Cardiac muscle cell (in vitro differentiated cells and primary cell): ENCODE measurements at regions not wholly inside any gene's neighbourhood (a gene's known extent, or its start where the extent isn't known, plus 50 kb on each side); places are given as distances from the start of the nearest gene placed in this dataset.

Experiments used
- DNase-seq, 2 donors: peaks; one replicate each; pipeline versions ENCODE4 v3.0.0 to v3.0.0-alpha.2; 2010 to 2017; ENCODE audit warnings: low read depth in 1 of 2, low spot score in 1 of 2
- H3K27ac ChIP-seq: fragments of 200-600 bp; sonication (generic); 2 replicates; pipeline ENCODE4 v1.5.1; 2016
- H3K27me3 ChIP-seq: fragments of 200-600 bp; sonication (generic); 2 replicates; pipeline ENCODE4 v1.6.0; 2016; ENCODE audit warnings: control low read depth
- H3K36me3 ChIP-seq: fragments of 200-600 bp; sonication (generic); 2 replicates; pipeline ENCODE4 v1.5.1; 2016; ENCODE audit warnings: control low read depth
- H3K4me1 ChIP-seq: fragments of 200-600 bp; sonication (generic); 2 replicates; pipeline ENCODE4 v1.8.1; 2017; ENCODE audit warnings: low read depth, mild to moderate bottlenecking, mixed run types
- H3K4me3 ChIP-seq: fragments of 200-600 bp; sonication (generic); 2 replicates; pipeline ENCODE4 v1.5.1; 2016; ENCODE audit warnings: mild to moderate bottlenecking
- H3K9me3 ChIP-seq: fragments of 200-600 bp; sonication (generic); 2 replicates; pipeline ENCODE4 v1.5.1; 2017; ENCODE audit warnings: low read depth, mild to moderate bottlenecking, control low read depth
- TF ChIP-seq, protein P1 (sequence below): IDR thresholded peaks from 2 replicates; pipeline ENCODE4 v1.5.1; 2012; ENCODE audit warnings: low read depth, mild to moderate bottlenecking, low read length

GRCh38 chr1:91600431-91601337 lies 100.0 kb downstream of the CDC7 start:
- Histone ChIP-seq H3K36me3 (no peaks in the 10 kb centered on the region), H3K9me3 (no peaks in the 10 kb centered on the region), H3K4me1 (peaks cover 19% of the 10 kb centered on the region), H3K4me3 (no peak overlapping the region), H3K27ac (peak overlapping the region; percentile 66), H3K27me3 (no peaks in the 10 kb centered on the region)
- no peak for DNase-seq
- TF ChIP-seq, protein P1, sequence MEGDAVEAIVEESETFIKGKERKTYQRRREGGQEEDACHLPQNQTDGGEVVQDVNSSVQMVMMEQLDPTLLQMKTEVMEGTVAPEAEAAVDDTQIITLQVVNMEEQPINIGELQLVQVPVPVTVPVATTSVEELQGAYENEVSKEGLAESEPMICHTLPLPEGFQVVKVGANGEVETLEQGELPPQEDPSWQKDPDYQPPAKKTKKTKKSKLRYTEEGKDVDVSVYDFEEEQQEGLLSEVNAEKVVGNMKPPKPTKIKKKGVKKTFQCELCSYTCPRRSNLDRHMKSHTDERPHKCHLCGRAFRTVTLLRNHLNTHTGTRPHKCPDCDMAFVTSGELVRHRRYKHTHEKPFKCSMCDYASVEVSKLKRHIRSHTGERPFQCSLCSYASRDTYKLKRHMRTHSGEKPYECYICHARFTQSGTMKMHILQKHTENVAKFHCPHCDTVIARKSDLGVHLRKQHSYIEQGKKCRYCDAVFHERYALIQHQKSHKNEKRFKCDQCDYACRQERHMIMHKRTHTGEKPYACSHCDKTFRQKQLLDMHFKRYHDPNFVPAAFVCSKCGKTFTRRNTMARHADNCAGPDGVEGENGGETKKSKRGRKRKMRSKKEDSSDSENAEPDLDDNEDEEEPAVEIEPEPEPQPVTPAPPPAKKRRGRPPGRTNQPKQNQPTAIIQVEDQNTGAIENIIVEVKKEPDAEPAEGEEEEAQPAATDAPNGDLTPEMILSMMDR = no peak

DNA sequence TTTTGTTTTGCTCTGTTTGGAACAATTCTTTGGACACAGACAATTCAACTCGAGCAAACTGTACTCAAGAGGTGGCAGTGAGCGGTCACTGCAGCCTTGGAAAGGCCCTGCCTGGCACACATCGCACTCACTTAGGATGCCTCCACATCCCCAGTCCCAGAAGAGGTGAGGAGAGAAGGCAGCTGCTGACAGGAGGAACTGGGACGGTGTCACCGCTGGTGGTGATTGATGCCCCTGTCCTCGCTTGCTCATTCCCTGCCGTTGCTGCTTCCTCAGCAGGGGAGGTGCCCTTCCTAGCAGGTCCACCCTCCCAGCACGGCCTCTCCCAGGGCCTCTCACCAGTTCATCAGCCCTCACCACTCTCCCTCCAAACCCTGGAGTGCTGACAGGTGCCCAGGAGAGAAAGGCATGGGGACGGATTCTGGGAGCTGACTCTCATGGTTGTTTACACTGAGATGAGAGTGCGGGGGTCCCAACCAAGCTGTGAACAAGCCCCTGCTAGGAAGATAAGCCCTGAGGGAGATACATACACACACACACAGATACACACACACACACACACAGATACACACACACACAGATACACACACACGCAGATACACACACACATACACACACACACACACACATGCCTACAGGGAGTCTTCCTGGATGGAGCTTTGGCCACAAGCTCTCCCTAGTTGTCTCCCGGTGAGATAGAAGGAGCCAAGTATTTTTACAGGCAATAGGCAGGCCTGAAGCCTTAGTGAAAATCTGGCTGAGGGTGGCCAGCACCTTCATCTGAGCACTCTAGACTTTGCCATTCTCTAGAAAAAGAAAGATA lies 101.1 kb downstream of the CDC7 start:
- peaks cover 19% of the 10 kb centered on the region for H3K4me1 ChIP-seq
- peak in 1 of 2 donors; percentile 90 for DNase-seq
- no peaks in the 10 kb centered on the region for H3K36me3 ChIP-seq
- H3K27ac ChIP-seq = peak overlapping the region; percentile 66
- no peaks in the 10 kb centered on the region for H3K9me3 ChIP-seq
- H3K27me3 ChIP-seq = no peaks in the 10 kb centered on the region
- TF ChIP-seq, protein P1 = no peak
- no peak overlapping the region for H3K4me3 ChIP-seq

DNA sequence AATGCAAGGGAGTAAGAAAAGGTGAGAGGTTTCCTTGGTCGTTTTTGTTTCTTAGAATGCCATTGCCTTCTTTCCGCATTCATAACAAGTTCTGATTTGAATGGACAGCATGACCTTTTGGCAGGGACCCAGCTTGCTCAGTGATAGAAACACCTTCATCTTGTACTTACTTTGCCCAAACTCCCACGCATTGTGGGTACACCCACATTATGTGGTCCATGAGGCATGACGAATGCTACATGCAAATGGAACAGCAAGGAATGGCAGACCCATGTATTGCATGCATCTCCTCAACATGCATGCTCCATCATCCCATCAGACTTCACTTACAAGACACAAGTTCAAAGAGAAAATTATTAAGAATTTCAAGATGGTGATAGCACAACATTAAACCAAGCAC lies 102.8 kb downstream of the CDC7 start:
- H3K4me3 ChIP-seq = no peak overlapping the region
- no peaks in the 10 kb centered on the region for H3K9me3 ChIP-seq
- H3K27ac ChIP-seq = no peak overlapping the region
- peaks cover 19% of the 10 kb centered on the region for H3K4me1 ChIP-seq
- no peak for DNase-seq
- H3K27me3 ChIP-seq = no peaks in the 10 kb centered on the region
- TF ChIP-seq, protein P1 = no peak
- H3K36me3 ChIP-seq = no peaks in the 10 kb centered on the region

DNA sequence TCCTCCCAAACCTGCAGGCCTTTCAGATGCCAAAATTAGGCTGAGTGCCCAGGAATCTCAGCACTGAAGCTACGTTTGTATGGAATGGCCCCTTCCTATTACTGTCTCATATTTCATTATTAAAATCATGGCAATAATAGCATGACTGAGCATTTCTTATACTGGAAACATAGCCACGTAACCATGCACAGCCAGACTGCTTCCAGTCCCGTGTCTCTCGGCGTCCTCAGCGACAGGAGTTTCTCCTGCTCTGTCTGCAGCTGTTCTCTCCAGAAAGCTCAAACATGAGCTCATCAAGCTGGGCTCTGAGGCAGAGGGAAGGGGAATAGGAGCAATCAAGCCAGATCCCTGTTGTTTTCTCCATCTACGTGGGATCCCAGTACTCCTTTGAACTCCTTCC lies 104.0 kb downstream of the CDC7 start:
- TF ChIP-seq, protein P1 = no peak
- Histone ChIP-seq H3K27me3 (no peaks in the 10 kb centered on the region), H3K9me3 (no peaks in the 10 kb centered on the region), H3K4me1 (peaks cover 19% of the 10 kb centered on the region), H3K36me3 (no peaks in the 10 kb centered on the region), H3K4me3 (no peak overlapping the region), H3K27ac (no peak overlapping the region)
- DNase-seq = no peak

GRCh38 chr1:91605566-91605965 lies 104.9 kb downstream of the CDC7 start:
- Histone ChIP-seq H3K36me3 (no peaks in the 10 kb centered on the region), H3K27me3 (no peaks in the 10 kb centered on the region), H3K9me3 (no peaks in the 10 kb centered on the region), H3K27ac (no peak overlapping the region), H3K4me1 (peaks cover 16% of the 10 kb centered on the region), H3K4me3 (no peak overlapping the region)
- TF ChIP-seq, protein P1 = no peak
- no peak for DNase-seq
